Progenitor cell of endocrine pancreas (in vitro differentiated cells): ENCODE measurements at regions not wholly inside any gene's neighbourhood (a gene's known extent, or its start where the extent isn't known, plus 50 kb on each side); places are given as distances from the start of the nearest gene placed in this dataset.
"Not testable (repeated sequence)": the region's sequence is repeated elsewhere in the genome, so short reads cannot be mapped to it uniquely, and the experiment has no call there.

Source experiments
- DNase-seq: peaks from one replicate; pipeline ENCODE4 v3.0.0; 2021; ENCODE audit warnings: low spot score; ENCODE audit not compliant: unreplicated experiment
- H3K27ac Mint-ChIP-seq: 2 replicates; pipeline ENCODE4 v1.8.0; 2021; ENCODE audit warnings: mild to moderate bottlenecking, moderate library complexity, mixed read lengths
- H3K27me3 Mint-ChIP-seq: 2 replicates; pipeline ENCODE4 v1.8.0; 2021; ENCODE audit warnings: mixed read lengths
- H3K36me3 Mint-ChIP-seq: 2 replicates; pipeline ENCODE4 v1.8.0; 2022; ENCODE audit warnings: mixed read lengths; ENCODE audit not compliant: insufficient read depth
- H3K4me1 Mint-ChIP-seq: 2 replicates; pipeline ENCODE4 v1.8.0; 2021; ENCODE audit warnings: low read depth, mixed read lengths
- H3K4me3 Mint-ChIP-seq: 2 replicates; pipeline ENCODE4 v1.8.0; 2021; ENCODE audit warnings: low read depth, mild to moderate bottlenecking, moderate library complexity, mixed read lengths
- H3K9me3 Mint-ChIP-seq: 2 replicates; pipeline ENCODE4 v1.8.0; 2021; ENCODE audit warnings: low read depth, mixed read lengths
- CTCF ChIP-seq: fragments of 200-600 bp; sonication (generic); IDR thresholded peaks from one replicate; pipeline ENCODE4 v1.5.0; 2021; ENCODE audit warnings: antibody characterized with exemption, mild to moderate bottlenecking; ENCODE audit not compliant: unreplicated experiment

GRCh38 chr5:74976651-74977050 lies 75.7 kb downstream of the GCNT4 start:
- H3K4me3 Mint-ChIP-seq = no peak overlapping the region
- peaks cover 3% of the 10 kb centered on the region for H3K36me3 Mint-ChIP-seq
- no peak overlapping the region for H3K27ac Mint-ChIP-seq
- no peaks in the 10 kb centered on the region for H3K27me3 Mint-ChIP-seq
- no peak for TF ChIP-seq CTCF
- peaks cover 4% of the 10 kb centered on the region for H3K4me1 Mint-ChIP-seq
- DNase-seq = no peak
- peaks cover 18% of the 10 kb centered on the region for H3K9me3 Mint-ChIP-seq

- Mint-ChIP-seq H3K27ac (no peak overlapping the region), H3K27me3 (no peaks in the 10 kb centered on the region), H3K9me3 (peaks cover 14% of the 10 kb centered on the region), H3K4me1 (peaks cover 13% of the 10 kb centered on the region), H3K36me3 (peaks cover 7% of the 10 kb centered on the region), H3K4me3 (no peak overlapping the region)
- TF ChIP-seq CTCF = no peak
- no peak for DNase-seq
Observed at GRCh38 chr5:74975582-74975981, 76.8 kb downstream of the GCNT4 start.

GRCh38 chr5:74974451-74975091 lies 77.8 kb downstream of the GCNT4 start:
- peaks cover 10% of the 10 kb centered on the region for H3K9me3 Mint-ChIP-seq
- H3K4me3 Mint-ChIP-seq = no peak overlapping the region
- TF ChIP-seq CTCF = no peak
- H3K4me1 Mint-ChIP-seq = peaks cover 20% of the 10 kb centered on the region
- H3K36me3 Mint-ChIP-seq = peaks cover 7% of the 10 kb centered on the region
- no peak for DNase-seq
- no peaks in the 10 kb centered on the region for H3K27me3 Mint-ChIP-seq
- no peak overlapping the region for H3K27ac Mint-ChIP-seq

- no peaks in the 10 kb centered on the region for H3K27me3 Mint-ChIP-seq
- H3K4me3 Mint-ChIP-seq = no peak overlapping the region
- TF ChIP-seq CTCF = no peak
- peaks cover 18% of the 10 kb centered on the region for H3K4me1 Mint-ChIP-seq
- H3K9me3 Mint-ChIP-seq = peaks cover 11% of the 10 kb centered on the region
- H3K36me3 Mint-ChIP-seq = peaks cover 7% of the 10 kb centered on the region
- no peak for DNase-seq
- H3K27ac Mint-ChIP-seq = no peak overlapping the region
Observed at GRCh38 chr5:74973694-74974093, 78.7 kb downstream of the GCNT4 start.

- peaks cover 7% of the 10 kb centered on the region for H3K36me3 Mint-ChIP-seq
- H3K27ac Mint-ChIP-seq = no peak overlapping the region
- H3K27me3 Mint-ChIP-seq = no peaks in the 10 kb centered on the region
- no peak overlapping the region for H3K4me3 Mint-ChIP-seq
- DNase-seq = no peak
- H3K9me3 Mint-ChIP-seq = peaks cover 15% of the 10 kb centered on the region
- TF ChIP-seq CTCF = no peak
- peaks cover 18% of the 10 kb centered on the region for H3K4me1 Mint-ChIP-seq
Observed at GRCh38 chr5:74971947-74972460, 80.4 kb downstream of the GCNT4 start.

- Mint-ChIP-seq H3K4me1 (peaks cover 20% of the 10 kb centered on the region), H3K9me3 (peaks cover 18% of the 10 kb centered on the region), H3K27ac (peak overlapping the region; percentile 88)
- not testable (repeated sequence) for DNase-seq, H3K4me3 Mint-ChIP-seq, H3K36me3 Mint-ChIP-seq, H3K27me3 Mint-ChIP-seq
Observed at GRCh38 chr5:74970891-74971290, 81.5 kb downstream of the GCNT4 start.
